ENCODE measurements at regions not wholly inside any gene's neighbourhood (a gene's known extent, or its start where the extent isn't known, plus 50 kb on each side); places are given as distances from the start of the nearest gene placed in this dataset.

GRCh38 chr6:126252154-126252553 lies 87.8 kb upstream of the CENPW start:
- H3F3A ChIP-seq (ENCODE audit: insufficient read depth, low read depth), result no peaks in the 10 kb centered on the region
- H3K79me2 ChIP-seq (ENCODE audit: low read depth), result no peaks in the 10 kb centered on the region
- H2AFZ ChIP-seq, result no peak overlapping the region
- no TSS peak for BruUV-seq (replicated peaks)
- no peak overlapping the region for H3K4me2 ChIP-seq
- no peaks in the 10 kb centered on the region for H3K4me1 ChIP-seq (replicated peaks; ENCODE audit: insufficient read depth)
- no peak for DNase-seq
- no peak for TF ChIP-seq CTCF (conservative IDR thresholded peaks at IDR 0.05)
- TF ChIP-seq EZH2 (IDR thresholded peaks at IDR 0.05; ENCODE audit: low read depth), result no peak
- intact Hi-C loops (cut with micrococcal nuclease; ENCODE audit: unreplicated experiment), result no loop called here
- no peak overlapping the region for H3K27ac ChIP-seq
- POLR2A ChIA-PET (ENCODE audit: unreplicated experiment), result no interaction called here
- no peak overlapping the region for H3K4me3 ChIP-seq
- no peaks in the 10 kb centered on the region for H3K27me3 ChIP-seq (ENCODE audit: insufficient read depth, low read depth)
- no peaks in the 10 kb centered on the region for H3K36me3 ChIP-seq (ENCODE audit: low read depth)
- no peaks in the 10 kb centered on the region for H4K20me1 ChIP-seq (ENCODE audit: insufficient read depth)
- CTCF ChIA-PET, result no interaction called here
- H3K9me2 ChIP-seq (ENCODE audit: insufficient read depth), result peaks cover 3% of the 10 kb centered on the region; the same call in 1 of the 2 replicates
- peaks cover 3% of the 10 kb centered on the region; the same call in 1 of the 2 replicates for H3K9me3 ChIP-seq (ENCODE audit: insufficient read depth, low read depth)

- BruUV-seq (replicated peaks), result no TSS peak
Measured at GRCh38 chr6:126253431-126253830, 86.5 kb upstream of the CENPW start.

GRCh38 chr6:126258150-126258549 lies 81.8 kb upstream of the CENPW start:
- POLR2A ChIA-PET (ENCODE audit: unreplicated experiment), result no interaction called here
- BruUV-seq (replicated peaks), result no TSS peak

More at GRCh38 chr6:126253431-126253830, 86.5 kb upstream of the CENPW start:
- no peaks in the 10 kb centered on the region for H3F3A ChIP-seq (ENCODE audit: insufficient read depth, low read depth)
- intact Hi-C loops (cut with micrococcal nuclease; ENCODE audit: unreplicated experiment), result no loop called here
- TF ChIP-seq CTCF (conservative IDR thresholded peaks at IDR 0.05) (no peak), EZH2 (IDR thresholded peaks at IDR 0.05; ENCODE audit: low read depth) (no peak)
- H4K20me1 ChIP-seq (ENCODE audit: insufficient read depth), result no peaks in the 10 kb centered on the region
- H2AFZ ChIP-seq, result no peak overlapping the region
- no peaks in the 10 kb centered on the region for H3K27me3 ChIP-seq (ENCODE audit: insufficient read depth, low read depth)
- H3K27ac ChIP-seq, result no peak overlapping the region
- H3K4me3 ChIP-seq, result no peak overlapping the region
- no peaks in the 10 kb centered on the region for H3K4me1 ChIP-seq (replicated peaks; ENCODE audit: insufficient read depth)
- no peak overlapping the region for H3K4me2 ChIP-seq
- DNase-seq, result no peak
- no peaks in the 10 kb centered on the region for H3K79me2 ChIP-seq (ENCODE audit: low read depth)
- POLR2A ChIA-PET (ENCODE audit: unreplicated experiment), result no interaction called here
- CTCF ChIA-PET, result no interaction called here
- H3K9me3 ChIP-seq (ENCODE audit: insufficient read depth, low read depth), result peaks cover 4% of the 10 kb centered on the region; the same call in 1 of the 2 replicates
- no peaks in the 10 kb centered on the region for H3K36me3 ChIP-seq (ENCODE audit: low read depth)
- 0 out of 2 replicates have a peak, but pooled peaks cover 3% of the 10 kb centered on the region for H3K9me2 ChIP-seq (ENCODE audit: insufficient read depth)

More at GRCh38 chr6:126258150-126258549, 81.8 kb upstream of the CENPW start:
- Histone ChIP-seq H3K4me3 (no peak overlapping the region), H3K9me3 (ENCODE audit: insufficient read depth, low read depth) (peaks cover 20% of the 10 kb centered on the region), H3K36me3 (ENCODE audit: low read depth) (no peaks in the 10 kb centered on the region), H3F3A (ENCODE audit: insufficient read depth, low read depth) (no peaks in the 10 kb centered on the region), H2AFZ (no peak overlapping the region), H3K79me2 (ENCODE audit: low read depth) (no peaks in the 10 kb centered on the region), H3K4me1 (replicated peaks; ENCODE audit: insufficient read depth) (no peaks in the 10 kb centered on the region), H3K4me2 (no peak overlapping the region), H3K27ac (no peak overlapping the region), H3K9me2 (ENCODE audit: insufficient read depth) (0 out of 2 replicates have a peak, but pooled peaks cover 3% of the 10 kb centered on the region), H4K20me1 (ENCODE audit: insufficient read depth) (no peaks in the 10 kb centered on the region), H3K27me3 (ENCODE audit: insufficient read depth, low read depth) (no peaks in the 10 kb centered on the region)
- CTCF ChIA-PET, result no interaction called here
- TF ChIP-seq EZH2 (IDR thresholded peaks at IDR 0.05; ENCODE audit: low read depth) (no peak), CTCF (conservative IDR thresholded peaks at IDR 0.05) (no peak)
- no peak for DNase-seq
- intact Hi-C loops (cut with micrococcal nuclease; ENCODE audit: unreplicated experiment), result no loop called here

Measured in PC-9 (cell line).